NCI-H526 treated with DMSO at 0.1 percent for 48 hours (cell line): ENCODE measurements at regions not wholly inside any gene's neighbourhood (a gene's known extent, or its start where the extent isn't known, plus 50 kb on each side); places are given as distances from the start of the nearest gene placed in this dataset.

Experiments
- DNase-seq: peaks from one replicate; lab custom pipeline; 2025; lab: John Stamatoyannopoulos, UW

DNA sequence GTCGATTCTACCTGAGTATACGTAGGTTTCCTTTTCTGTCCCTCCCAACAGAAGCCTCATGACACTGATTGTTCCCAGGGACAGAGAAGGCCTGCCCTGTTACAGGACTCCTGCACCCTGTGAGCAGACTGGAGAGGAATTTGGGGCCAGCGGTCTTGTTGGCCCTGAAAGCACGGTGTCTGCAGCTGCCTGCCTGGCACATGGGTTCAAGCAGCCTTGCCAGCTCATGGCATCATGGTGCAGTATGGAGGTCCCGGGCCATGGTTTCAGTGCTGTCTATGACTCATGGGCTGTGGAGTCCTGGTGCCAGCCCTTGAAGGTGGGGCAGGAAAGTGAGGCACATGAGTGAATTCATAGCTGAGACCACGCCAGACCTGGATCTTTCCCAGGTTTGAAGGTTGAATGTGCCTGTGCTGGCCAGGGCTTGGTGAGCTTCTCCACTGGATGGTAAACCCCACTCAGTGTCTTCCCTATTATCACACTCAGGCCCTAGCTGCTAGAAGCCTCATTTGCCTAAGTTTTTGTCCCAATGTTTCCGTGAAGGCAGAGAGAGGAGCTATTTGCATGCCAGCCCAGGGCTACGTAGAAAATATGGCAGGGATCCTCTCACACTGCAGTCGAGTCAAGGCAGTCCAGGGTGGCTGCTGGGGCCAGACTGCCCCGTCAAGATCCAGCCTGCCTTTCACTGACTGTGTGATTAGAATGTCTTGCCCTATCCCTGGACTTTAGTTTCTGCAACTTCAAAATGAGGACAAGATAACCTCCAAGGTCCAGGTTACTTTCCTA is 277.2 kb upstream of the CCL2 start:
- DNase-seq = peak; percentile 85

DNA sequence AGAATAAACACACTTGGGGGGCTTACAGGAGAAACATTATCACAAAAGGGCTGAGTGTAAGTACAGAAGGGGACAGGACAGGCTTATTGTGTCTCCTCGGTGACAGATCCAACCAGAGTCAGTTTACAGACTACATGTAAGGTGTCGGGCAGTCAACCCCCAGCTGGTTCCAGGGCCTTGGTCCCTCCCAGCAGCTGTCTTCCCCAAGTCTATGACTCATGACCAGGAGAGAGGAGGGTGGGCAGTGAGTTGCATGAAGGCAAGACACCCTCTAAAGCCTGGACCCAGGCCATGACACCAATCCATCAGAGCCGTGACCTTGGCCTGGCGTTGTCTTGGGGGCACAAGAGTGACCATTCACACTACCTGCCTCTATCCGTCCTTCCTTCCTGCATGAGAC is 276.2 kb upstream of the CCL2 start:
- no peak for DNase-seq

GRCh38 chr17:33980193-33980592 is 274.9 kb upstream of the CCL2 start:
- DNase-seq = no peak

DNA sequence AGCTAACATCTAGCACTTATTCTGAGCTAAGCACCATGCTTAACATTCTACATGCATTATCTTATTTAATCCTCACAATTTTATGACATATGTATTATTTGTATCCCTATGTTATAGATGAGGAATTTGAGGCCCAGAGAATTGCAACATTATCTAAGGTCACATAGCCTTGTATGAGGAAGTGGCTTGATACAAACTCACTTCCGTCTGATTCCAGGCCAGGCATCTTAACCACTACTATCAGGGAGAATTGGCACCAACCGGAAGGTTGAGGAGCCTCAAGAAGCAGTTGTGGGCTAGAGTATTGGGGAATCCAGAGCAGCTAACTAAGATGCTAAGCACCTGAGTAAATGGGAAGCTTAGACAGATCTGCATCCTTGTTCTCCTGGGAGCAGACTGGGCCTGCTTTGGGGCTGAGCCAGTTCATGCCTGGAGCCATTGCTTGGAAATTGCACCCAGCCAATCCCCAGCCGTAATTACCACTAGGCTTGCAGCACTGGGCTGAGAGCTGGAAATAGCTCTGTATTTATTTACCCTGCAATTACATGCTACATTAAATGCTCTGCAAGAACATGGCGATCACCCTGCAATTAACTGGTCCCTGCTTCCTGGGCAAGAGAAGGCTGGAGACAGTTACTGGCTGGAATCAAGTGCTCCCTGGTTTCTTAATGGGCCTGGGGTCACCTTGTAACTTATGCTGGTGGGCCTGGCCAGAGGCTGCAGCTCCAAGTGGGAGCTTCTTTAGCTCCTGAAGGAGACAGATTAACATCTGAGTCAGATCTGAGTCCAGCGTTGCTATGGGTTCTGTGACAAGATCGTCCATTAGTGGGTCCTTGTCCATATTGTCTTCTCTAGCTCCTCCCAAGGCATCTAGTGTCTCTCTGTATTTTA is 273.1 kb upstream of the CCL2 start:
- DNase-seq = peak; percentile 40

GRCh38 chr17:33982909-33983308 is 272.2 kb upstream of the CCL2 start:
- no peak for DNase-seq

DNA sequence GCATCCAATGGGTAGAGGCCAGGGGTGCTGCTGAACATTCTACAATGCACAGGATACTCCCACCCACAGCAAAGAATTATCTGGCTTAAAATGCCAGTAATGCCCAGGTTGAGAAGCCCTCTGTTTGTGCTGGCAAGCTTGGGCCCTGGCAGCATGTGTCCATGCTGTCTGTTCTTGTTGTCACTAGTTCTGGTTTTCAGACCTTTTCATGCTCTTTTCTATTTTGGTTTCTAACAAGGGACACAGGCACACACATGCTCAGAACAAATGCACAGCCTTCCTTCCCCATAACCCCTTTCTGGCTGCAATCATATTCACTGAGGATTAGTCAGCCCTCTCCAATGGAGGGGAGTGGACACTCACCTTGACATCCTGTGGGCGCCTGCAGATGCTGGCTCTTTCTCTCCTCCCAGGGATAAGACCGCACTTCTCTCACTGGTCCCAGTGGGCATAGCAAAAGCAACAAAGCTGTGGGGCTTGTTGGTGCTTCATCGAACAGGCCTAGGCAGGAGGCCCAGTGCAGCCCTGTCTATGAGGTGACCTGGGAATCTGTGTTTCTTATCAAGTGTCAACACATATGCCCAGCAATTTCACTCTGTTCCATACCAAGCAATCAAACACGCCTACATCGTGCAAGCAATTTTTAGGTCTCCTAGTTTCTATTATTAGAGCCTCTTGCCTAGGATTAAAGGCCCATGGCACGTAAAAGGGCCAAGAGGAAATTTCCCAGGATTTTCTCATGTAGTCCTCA is 271.1 kb upstream of the CCL2 start:
- no peak for DNase-seq

DNA sequence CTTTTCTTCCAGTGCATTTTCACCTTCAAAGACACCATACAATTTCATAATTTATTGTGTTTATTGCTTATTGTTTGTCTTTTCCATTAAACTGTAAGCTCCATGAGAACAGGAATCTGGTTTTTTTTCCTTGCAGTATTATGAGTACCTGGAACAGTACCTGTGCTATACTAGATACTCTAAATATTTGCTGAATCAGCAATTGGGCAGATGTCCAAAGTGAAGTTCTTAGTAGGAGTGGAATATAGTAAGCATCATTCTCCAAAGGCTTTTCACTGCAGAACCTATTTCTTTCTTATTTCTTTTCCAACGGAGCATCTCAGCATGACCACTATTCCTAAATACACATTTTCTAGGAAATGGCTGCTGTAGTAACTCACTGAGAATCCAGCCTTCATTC is 269.0 kb upstream of the CCL2 start:
- DNase-seq = no peak

DNA sequence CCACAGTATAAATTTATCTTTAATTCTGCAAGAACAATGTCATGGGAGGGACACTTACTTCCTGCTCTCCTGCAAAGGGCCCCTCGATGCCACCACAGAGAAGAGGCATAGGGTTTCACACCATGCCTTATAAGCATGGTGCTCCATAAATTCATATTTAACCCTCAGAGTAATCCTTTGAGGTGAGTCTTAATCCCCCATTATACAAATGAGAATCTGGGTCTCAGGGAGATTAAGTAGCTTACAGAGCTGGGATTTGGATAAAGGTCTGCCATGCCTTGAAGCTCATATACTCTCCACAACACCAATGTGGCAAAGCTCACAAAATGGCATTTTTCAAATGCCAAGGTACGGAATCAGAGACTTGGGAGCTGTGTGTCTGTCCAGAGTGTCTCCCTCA is 268.5 kb upstream of the CCL2 start:
- no peak for DNase-seq

- no peak for DNase-seq
Observed at GRCh38 chr17:33987162-33987561, 267.9 kb upstream of the CCL2 start.

GRCh38 chr17:33989361-33990148 is 265.5 kb upstream of the CCL2 start:
- DNase-seq = no peak

DNA sequence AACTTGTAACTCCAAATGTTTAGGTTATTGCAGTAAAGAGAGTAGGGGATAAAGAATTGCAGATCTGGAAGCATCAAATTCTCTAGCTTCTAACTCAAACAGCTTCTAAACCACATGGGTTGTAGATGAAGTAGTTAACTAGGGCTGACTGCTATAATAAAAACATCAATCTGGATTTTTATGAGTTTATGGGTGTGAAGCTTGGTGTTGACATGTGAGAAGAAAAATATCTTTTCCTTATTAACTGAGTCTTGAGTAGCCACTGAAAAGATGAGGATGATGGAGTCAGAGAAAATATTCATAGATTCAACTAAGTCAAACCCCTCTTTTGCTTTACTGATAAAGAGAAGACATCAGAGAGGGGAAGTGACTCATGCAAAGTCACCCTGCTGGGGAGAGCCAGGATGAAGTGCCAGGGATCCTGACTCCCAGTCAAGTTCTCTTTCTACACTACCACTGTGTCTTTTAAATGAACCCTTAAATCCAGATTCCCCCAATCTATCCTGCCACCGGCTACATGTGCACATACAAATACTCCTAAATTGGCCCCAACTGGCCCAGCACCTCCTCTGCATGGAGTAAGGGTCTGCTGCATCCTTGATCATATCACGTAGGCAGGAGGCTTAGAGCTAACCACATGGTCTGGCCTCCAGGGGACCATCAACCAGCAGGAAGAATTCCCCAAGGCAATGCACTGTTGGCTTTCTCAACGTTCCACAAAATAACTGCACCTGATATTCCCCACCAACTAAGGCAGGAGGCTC is 264.0 kb upstream of the CCL2 start:
- no peak for DNase-seq

GRCh38 chr17:33992113-33992512 is 263.0 kb upstream of the CCL2 start:
- DNase-seq = no peak

DNA sequence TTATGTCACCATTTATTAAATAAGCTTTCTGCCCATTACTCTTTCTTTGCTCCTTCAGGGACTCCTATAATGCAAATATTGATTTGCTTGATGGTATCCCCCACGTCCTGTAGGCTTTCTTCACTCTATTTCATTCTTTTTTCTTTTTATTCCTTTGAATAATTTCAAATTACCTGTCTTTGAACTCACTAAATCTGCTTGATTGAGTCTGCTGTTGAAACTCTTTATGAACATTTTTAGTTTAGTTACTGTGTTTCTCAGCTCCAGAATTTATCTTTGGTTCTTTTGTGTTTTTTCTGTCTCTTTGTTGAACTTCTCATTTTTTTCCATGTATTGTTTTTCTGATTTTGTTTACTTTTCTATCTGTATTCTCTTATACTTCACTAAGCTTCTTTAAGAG is 254.4 kb upstream of the CCL2 start:
- DNase-seq = no peak

- no peak for DNase-seq
Observed at GRCh38 chr17:34001246-34001645, 253.8 kb upstream of the CCL2 start.

GRCh38 chr17:34006126-34006525 is 249.0 kb upstream of the CCL2 start:
- DNase-seq = no peak

DNA sequence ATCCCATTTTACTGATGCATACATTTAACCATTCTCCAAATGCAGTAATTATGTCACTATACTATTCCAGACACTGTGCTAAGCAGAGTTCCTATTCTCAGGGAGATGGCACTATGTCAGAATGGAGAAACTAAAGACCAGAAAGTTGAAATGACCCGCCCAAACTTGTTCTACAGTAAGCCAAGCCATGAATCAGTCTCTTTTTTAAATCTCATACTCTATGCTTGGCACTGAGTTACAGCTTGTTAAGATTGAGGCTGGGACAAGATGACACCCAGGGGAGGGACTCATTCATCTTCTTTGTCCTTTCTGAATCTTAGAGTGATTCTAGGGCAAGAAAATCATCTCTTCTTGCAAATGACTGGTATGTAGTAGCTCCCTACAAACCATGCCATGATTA is 247.0 kb upstream of the CCL2 start:
- no peak for DNase-seq

GRCh38 chr17:34009912-34010311 is 245.2 kb upstream of the CCL2 start:
- no peak for DNase-seq

GRCh38 chr17:34010534-34010933 is 244.6 kb upstream of the CCL2 start:
- no peak for DNase-seq

DNA sequence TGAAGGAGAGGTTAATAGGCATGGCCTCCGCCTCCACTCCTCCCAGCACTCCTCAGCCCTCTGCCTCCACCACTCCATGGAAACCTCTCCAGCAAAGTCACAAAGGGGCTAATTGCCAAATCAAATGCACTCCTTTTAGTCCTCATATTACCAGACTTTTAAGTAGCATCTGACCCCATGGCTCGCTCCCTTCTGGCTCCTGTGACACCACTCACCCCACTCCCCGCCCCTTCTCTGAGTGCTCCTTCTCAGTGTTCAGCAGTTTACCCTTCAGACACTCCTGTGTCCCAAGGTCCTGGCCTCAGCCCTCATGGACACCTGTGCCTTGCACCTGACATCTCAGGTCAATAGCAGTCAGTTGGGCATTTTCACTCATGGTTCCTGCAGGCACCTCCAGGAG is 243.5 kb upstream of the CCL2 start:
- no peak for DNase-seq

DNA sequence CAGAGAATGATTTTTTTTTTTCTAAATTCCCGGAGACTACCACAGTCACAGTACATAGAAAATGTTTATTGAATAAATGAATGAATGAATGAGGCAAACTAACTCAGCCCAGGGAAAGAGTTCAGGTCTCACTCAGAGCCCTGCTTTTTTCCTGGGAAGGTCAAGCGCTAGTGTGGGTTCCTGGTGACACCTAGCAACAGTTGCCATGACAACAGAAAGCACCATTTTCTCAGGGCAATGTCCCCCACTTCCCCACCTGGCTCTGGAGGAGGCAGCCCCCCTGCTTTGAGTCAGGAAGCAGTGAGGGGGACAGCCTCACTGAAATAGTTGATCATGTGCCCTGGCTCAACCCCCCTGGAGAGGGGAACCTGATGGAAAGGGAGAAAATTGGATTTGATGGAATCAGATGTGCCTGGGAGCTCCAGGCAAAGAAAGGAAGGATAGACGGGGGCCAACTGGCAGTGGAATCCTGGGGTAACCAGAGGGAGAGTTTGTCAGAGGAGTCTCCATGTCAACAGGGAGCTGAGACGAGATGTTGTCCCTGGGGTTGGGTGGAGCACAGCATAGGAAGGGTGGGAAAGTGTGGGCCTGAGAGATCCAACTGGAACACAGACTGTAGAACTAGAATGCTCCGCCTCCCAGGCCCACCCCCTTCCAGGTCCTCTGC is 242.2 kb upstream of the CCL2 start:
- no peak for DNase-seq

- no peak for DNase-seq
Observed at GRCh38 chr17:34015253-34015652, 239.8 kb upstream of the CCL2 start.
